ENCODE measurements at regions not wholly inside any gene's neighbourhood (a gene's known extent, or its start where the extent isn't known, plus 50 kb on each side); places are given as distances from the start of the nearest gene placed in this dataset.

GRCh38 chr7:93725954-93726353, 151.4 kb upstream of the CALCR start:
- no peak for TF ChIP-seq CTCF (IDR thresholded peaks at IDR 0.05)
- TF ChIP-seq POLR2A (IDR thresholded peaks at IDR 0.05): no peak

Measured in testis (tissue), 2 donors.